ENCODE measurements at regions not wholly inside any gene's neighbourhood (a gene's known extent, or its start where the extent isn't known, plus 50 kb on each side); places are given as distances from the start of the nearest gene placed in this dataset.

DNA sequence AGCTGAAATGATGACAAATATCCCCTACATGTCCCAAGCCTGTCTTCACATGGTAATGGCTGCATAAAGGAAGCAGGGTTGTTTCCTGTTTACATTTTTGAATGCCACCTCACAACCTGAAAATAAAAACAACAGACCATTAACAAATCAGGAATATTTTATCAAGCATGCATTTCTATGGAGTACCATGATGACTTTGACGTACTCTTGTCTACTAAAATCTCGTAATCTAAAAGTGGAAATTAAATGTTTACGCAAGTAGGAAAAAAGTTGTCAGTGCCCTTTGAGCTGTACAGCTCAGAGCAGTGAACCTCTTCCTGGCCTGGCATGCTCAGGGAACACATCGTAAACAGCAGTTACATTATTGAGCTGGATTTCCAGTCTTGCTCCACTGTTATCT lies 194.1 kb downstream of the INHBA start:
- intact Hi-C loops (cut with micrococcal nuclease), result no loop called here
- TF ChIP-seq, protein P1, sequence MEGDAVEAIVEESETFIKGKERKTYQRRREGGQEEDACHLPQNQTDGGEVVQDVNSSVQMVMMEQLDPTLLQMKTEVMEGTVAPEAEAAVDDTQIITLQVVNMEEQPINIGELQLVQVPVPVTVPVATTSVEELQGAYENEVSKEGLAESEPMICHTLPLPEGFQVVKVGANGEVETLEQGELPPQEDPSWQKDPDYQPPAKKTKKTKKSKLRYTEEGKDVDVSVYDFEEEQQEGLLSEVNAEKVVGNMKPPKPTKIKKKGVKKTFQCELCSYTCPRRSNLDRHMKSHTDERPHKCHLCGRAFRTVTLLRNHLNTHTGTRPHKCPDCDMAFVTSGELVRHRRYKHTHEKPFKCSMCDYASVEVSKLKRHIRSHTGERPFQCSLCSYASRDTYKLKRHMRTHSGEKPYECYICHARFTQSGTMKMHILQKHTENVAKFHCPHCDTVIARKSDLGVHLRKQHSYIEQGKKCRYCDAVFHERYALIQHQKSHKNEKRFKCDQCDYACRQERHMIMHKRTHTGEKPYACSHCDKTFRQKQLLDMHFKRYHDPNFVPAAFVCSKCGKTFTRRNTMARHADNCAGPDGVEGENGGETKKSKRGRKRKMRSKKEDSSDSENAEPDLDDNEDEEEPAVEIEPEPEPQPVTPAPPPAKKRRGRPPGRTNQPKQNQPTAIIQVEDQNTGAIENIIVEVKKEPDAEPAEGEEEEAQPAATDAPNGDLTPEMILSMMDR (IDR thresholded peaks at IDR 0.05; ENCODE audit: unreplicated experiment), result no peak
- H3K27me3 Mint-ChIP-seq (ENCODE audit: insufficient read depth, unreplicated experiment), result no peaks in the 10 kb centered on the region
- H3K9me3 Mint-ChIP-seq (ENCODE audit: unreplicated experiment), result no peaks in the 10 kb centered on the region
- CTCF ChIA-PET, result no interaction called here
- no peak overlapping the region for H3K4me3 Mint-ChIP-seq (ENCODE audit: unreplicated experiment)
- H3K36me3 Mint-ChIP-seq (ENCODE audit: insufficient read depth, unreplicated experiment), result no peaks in the 10 kb centered on the region
- no peaks in the 10 kb centered on the region for H3K4me1 Mint-ChIP-seq (ENCODE audit: insufficient read depth, unreplicated experiment)
- no peak for DNase-seq (ENCODE audit: unreplicated experiment)
- H3K27ac Mint-ChIP-seq (ENCODE audit: low read depth, unreplicated experiment), result no peak overlapping the region
- POLR2A ChIA-PET, result no interaction called here
- no TSS peak for BruUV-seq (replicated peaks)

GRCh38 chr7:41507686-41508268 lies 195.1 kb downstream of the INHBA start:
- BruUV-seq (replicated peaks), result no TSS peak
- ChIA-PET CTCF (interaction anchor here (0.6 kb wide), 1 partner anchor 33 kb away, joined by 3 read pairs; no protein-coding TSS in a partner anchor), POLR2A (no interaction called here)
- intact Hi-C loops (cut with micrococcal nuclease), result no loop called here
- Mint-ChIP-seq H3K27me3 (ENCODE audit: insufficient read depth, unreplicated experiment) (no peaks in the 10 kb centered on the region), H3K9me3 (ENCODE audit: unreplicated experiment) (no peaks in the 10 kb centered on the region), H3K27ac (ENCODE audit: low read depth, unreplicated experiment) (no peak overlapping the region), H3K36me3 (ENCODE audit: insufficient read depth, unreplicated experiment) (no peaks in the 10 kb centered on the region), H3K4me1 (ENCODE audit: insufficient read depth, unreplicated experiment) (no peaks in the 10 kb centered on the region), H3K4me3 (ENCODE audit: unreplicated experiment) (no peak overlapping the region)
- no peak for DNase-seq (ENCODE audit: unreplicated experiment)
- TF ChIP-seq, protein P1 (IDR thresholded peaks at IDR 0.05; ENCODE audit: unreplicated experiment), result no peak

- Mint-ChIP-seq H3K27ac (ENCODE audit: low read depth, unreplicated experiment) (no peak overlapping the region), H3K9me3 (ENCODE audit: unreplicated experiment) (no peaks in the 10 kb centered on the region), H3K27me3 (ENCODE audit: insufficient read depth, unreplicated experiment) (no peaks in the 10 kb centered on the region), H3K4me1 (ENCODE audit: insufficient read depth, unreplicated experiment) (peaks cover 8% of the 10 kb centered on the region), H3K36me3 (ENCODE audit: insufficient read depth, unreplicated experiment) (no peaks in the 10 kb centered on the region), H3K4me3 (ENCODE audit: unreplicated experiment) (no peak overlapping the region)
- intact Hi-C loops (cut with micrococcal nuclease), result no loop called here
- TF ChIP-seq, protein P1 (IDR thresholded peaks at IDR 0.05; ENCODE audit: unreplicated experiment), result no peak
- BruUV-seq (replicated peaks), result no TSS peak
- CTCF ChIA-PET, result interaction anchor here (0.7 to 1.1 kb wide), 2 partner anchors 13 to 138 kb away, joined by 3 to 4 read pairs; no protein-coding TSS in a partner anchor
- POLR2A ChIA-PET, result no interaction called here
- DNase-seq (ENCODE audit: unreplicated experiment), result no peak
Observed at GRCh38 chr7:41504214-41504980, 198.5 kb downstream of the INHBA start.

- intact Hi-C loops (cut with micrococcal nuclease), result no loop called here
- no peaks in the 10 kb centered on the region for H3K36me3 Mint-ChIP-seq (ENCODE audit: insufficient read depth, unreplicated experiment)
- H3K27me3 Mint-ChIP-seq (ENCODE audit: insufficient read depth, unreplicated experiment), result no peaks in the 10 kb centered on the region
- ChIA-PET CTCF (no interaction called here), POLR2A (no interaction called here)
- no peaks in the 10 kb centered on the region for H3K9me3 Mint-ChIP-seq (ENCODE audit: unreplicated experiment)
- H3K4me3 Mint-ChIP-seq (ENCODE audit: unreplicated experiment), result no peak overlapping the region
- BruUV-seq (replicated peaks), result no TSS peak
- no peak for DNase-seq (ENCODE audit: unreplicated experiment)
- peaks cover 8% of the 10 kb centered on the region for H3K4me1 Mint-ChIP-seq (ENCODE audit: insufficient read depth, unreplicated experiment)
- H3K27ac Mint-ChIP-seq (ENCODE audit: low read depth, unreplicated experiment), result no peak overlapping the region
- TF ChIP-seq, protein P1 (IDR thresholded peaks at IDR 0.05; ENCODE audit: unreplicated experiment), result no peak
Observed at GRCh38 chr7:41503438-41503837, 199.5 kb downstream of the INHBA start.

Data from MCF 10A (cell line).